ENCODE measurements at regions not wholly inside any gene's neighbourhood (a gene's known extent, or its start where the extent isn't known, plus 50 kb on each side); places are given as distances from the start of the nearest gene placed in this dataset.
"Not testable (repeated sequence)": the region's sequence is repeated elsewhere in the genome, so short reads cannot be mapped to it uniquely, and the experiment has no call there.

- TF ChIP-seq ZNF281 (CRISPR knock-in tag; IDR thresholded peaks at IDR 0.05; ENCODE audit: borderline replicate concordance) = 0 out of 2 replicates have a peak, but pooled peaks have one; percentile 20
- peak; percentile 31; the same call in 1 of the 2 replicates for TF ChIP-seq TFDP1 (CRISPR knock-in tag; IDR thresholded peaks at IDR 0.05; ENCODE audit: borderline replicate concordance)
- TF ChIP-seq SOX5 (CRISPR knock-in tag; IDR thresholded peaks at IDR 0.05; ENCODE audit: borderline replicate concordance) = peak; percentile 49; the same call in 1 of the 2 replicates
- peak; percentile 63 for TF ChIP-seq TEAD3 (CRISPR knock-in tag; optimal IDR thresholded peaks at IDR 0.05; ENCODE audit: borderline replicate concordance)
- peak; percentile 76 for TF ChIP-seq TFE3 (CRISPR knock-in tag; IDR thresholded peaks at IDR 0.05)
- peak; percentile 79 for TF ChIP-seq FOSL2 (CRISPR knock-in tag; IDR thresholded peaks at IDR 0.05)
- TF ChIP-seq ZMYM4 (CRISPR knock-in tag; IDR thresholded peaks at IDR 0.05) = peak; percentile 82
- peak; percentile 59 for TF ChIP-seq FOXP4 (CRISPR knock-in tag; IDR thresholded peaks at IDR 0.05)
- peak; percentile 60 for TF ChIP-seq DMAP1 (CRISPR knock-in tag; IDR thresholded peaks at IDR 0.05)
- TF ChIP-seq FOXA1, FOXP1 (IDR thresholded peaks at IDR 0.05): not testable (repeated sequence)
- TF ChIP-seq FOXA1 (CRISPR knock-in tag; IDR thresholded peaks at IDR 0.05) = peak; percentile 54; the same call in 1 of the 2 replicates
- peak; percentile 72 for TF ChIP-seq MNT (IDR thresholded peaks at IDR 0.05)
- peak; percentile 77 for TF ChIP-seq GATAD2A (CRISPR knock-in tag; IDR thresholded peaks at IDR 0.05)
- TF ChIP-seq CEBPG (CRISPR knock-in tag; IDR thresholded peaks at IDR 0.05) = 0 out of 2 replicates have a peak, but pooled peaks have one; percentile 21
- peak; percentile 41 for TF ChIP-seq FOXP1 (CRISPR knock-in tag; IDR thresholded peaks at IDR 0.05)
- TF ChIP-seq FOXJ3 (CRISPR knock-in tag; IDR thresholded peaks at IDR 0.05; ENCODE audit: borderline replicate concordance) = peak; percentile 19; the same call in 1 of the 2 replicates
- TF ChIP-seq HNF1A (IDR thresholded peaks at IDR 0.05; ENCODE audit: low read depth) = peak; percentile 79
- peak; percentile 89; the same call in 1 of the 2 replicates for TF ChIP-seq HNF1A (CRISPR knock-in tag; IDR thresholded peaks at IDR 0.05; ENCODE audit: borderline replicate concordance)
Measured at GRCh38 chr18:14225286-14225679, 93.0 kb upstream of the ZNF519 start (continued).
